ENCODE measurements at regions not wholly inside any gene's neighbourhood (a gene's known extent, or its start where the extent isn't known, plus 50 kb on each side); places are given as distances from the start of the nearest gene placed in this dataset.

DNA sequence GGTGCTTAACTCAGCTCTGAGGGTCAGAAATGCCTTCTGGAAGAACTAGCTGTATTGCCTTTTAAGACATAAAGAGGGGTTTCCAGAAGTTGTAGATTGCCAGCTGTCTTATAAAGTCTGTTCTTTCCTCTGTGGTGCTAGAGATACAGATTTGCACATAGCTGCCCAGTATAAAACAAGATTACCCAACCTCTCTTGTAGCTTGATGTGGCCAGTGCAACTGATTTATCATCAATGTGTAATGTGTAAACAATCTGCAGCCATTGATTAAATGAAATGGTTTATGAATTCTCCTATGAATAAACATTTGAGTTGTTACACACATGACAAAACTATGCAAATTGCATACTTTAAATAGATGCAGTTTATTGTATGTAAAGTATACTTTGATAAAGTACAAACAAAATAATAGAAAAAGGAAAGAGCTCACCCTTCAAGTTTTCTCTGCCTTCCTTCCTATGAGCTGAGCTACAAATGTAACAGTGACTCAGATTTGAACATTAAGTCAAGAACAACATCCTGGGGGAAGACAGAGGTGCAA, 195.2 kb downstream of the TMEM26 start:
- TF ChIP-seq EZH2 (IDR thresholded peaks at IDR 0.05; ENCODE audit: borderline replicate concordance), result no peak
- TF ChIP-seq, protein P1, sequence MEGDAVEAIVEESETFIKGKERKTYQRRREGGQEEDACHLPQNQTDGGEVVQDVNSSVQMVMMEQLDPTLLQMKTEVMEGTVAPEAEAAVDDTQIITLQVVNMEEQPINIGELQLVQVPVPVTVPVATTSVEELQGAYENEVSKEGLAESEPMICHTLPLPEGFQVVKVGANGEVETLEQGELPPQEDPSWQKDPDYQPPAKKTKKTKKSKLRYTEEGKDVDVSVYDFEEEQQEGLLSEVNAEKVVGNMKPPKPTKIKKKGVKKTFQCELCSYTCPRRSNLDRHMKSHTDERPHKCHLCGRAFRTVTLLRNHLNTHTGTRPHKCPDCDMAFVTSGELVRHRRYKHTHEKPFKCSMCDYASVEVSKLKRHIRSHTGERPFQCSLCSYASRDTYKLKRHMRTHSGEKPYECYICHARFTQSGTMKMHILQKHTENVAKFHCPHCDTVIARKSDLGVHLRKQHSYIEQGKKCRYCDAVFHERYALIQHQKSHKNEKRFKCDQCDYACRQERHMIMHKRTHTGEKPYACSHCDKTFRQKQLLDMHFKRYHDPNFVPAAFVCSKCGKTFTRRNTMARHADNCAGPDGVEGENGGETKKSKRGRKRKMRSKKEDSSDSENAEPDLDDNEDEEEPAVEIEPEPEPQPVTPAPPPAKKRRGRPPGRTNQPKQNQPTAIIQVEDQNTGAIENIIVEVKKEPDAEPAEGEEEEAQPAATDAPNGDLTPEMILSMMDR (IDR thresholded peaks at IDR 0.05; ENCODE audit: poor library complexity), result no peak
